HCT116 (cell line): ENCODE measurements at regions not wholly inside any gene's neighbourhood (a gene's known extent, or its start where the extent isn't known, plus 50 kb on each side); places are given as distances from the start of the nearest gene placed in this dataset.

Experiments used
- ATAC-seq: fragments of 200-7000 bp; cut with Tn5 transposase; 2 replicates; pipeline ENCODE4 v1.9.1; 2020; ENCODE audit warnings: mild to moderate bottlenecking, moderate library complexity
- BruUV-seq: library from RNA; stranded (reverse); fragments of 400-500 nt; replicated peaks from 2 replicates; lab custom pipeline; 2021; lab: Mats Ljungman, UMichigan
- CTCF ChIA-PET: fragments of 300-600 bp; sonication (Branson Sonifier 250); formaldehyde crosslinking; loops from one replicate; lab custom pipeline; 2021; ENCODE audit warnings: antibody characterized with exemption; lab: Charles Lee
- POLR2A ChIA-PET: fragments of 300-600, 350-600 bp; sonication (Branson Sonifier 250); formaldehyde crosslinking; loops from one replicate; lab custom pipeline; 2021; ENCODE audit warnings: antibody characterized with exemption; lab: Charles Lee
- RAD21 ChIA-PET, 2 experiments: fragments of 300-600 bp; sonication (Branson Sonifier 250); formaldehyde crosslinking; loops; one replicate each; lab custom pipeline; 2023; ENCODE audit warnings: low total read pairs in 2 of 2; ENCODE audit not compliant: uncharacterized antibody in 2 of 2, unreplicated experiment in 2 of 2, low non-redundant PET in 1 of 2; lab: Charles Lee
- DNase-seq: peaks from one replicate; pipeline ENCODE4 v3.0.0-alpha.2; 2010; ENCODE audit warnings: low read depth, low spot score
- H2AFZ ChIP-seq: fragments of 200-600 bp; shearing (Covaris generic), sonication (generic); 2 replicates; pipeline ENCODE4 v1.6.1; 2017; ENCODE audit warnings: low read depth, mixed run types, mixed read lengths, antibody characterized with exemption, low read length; ENCODE audit not compliant: poor library complexity, severe bottlenecking
- H3K27ac ChIP-seq: 2 replicates; pipeline ENCODE4 v1.5.1; 2012; ENCODE audit warnings: low read depth, low read length
- H3K27me3 ChIP-seq: fragments of 200-600 bp; sonication (generic); 2 replicates; pipeline ENCODE4 v1.6.1; 2016; ENCODE audit warnings: mixed run types, low read length, mixed read lengths; ENCODE audit not compliant: insufficient read depth
- H3K36me3 ChIP-seq, 2 experiments: fragments of 200-500 bp in 1 of 2; fragments of 200-600 bp in 1 of 2; sonication (Bioruptor generic) in 1 of 2; sonication (generic) in 1 of 2; 2 replicates each; pipeline versions ENCODE4 v1.5.1 to v1.6.1; 2014 to 2016; ENCODE audit warnings: low read length in 2 of 2, inconsistent platforms in 1 of 2, mixed read lengths in 1 of 2, mixed run types in 1 of 2; ENCODE audit not compliant: insufficient read depth in 2 of 2, control insufficient read depth in 1 of 2
- H3K4me1 ChIP-seq, 2 experiments: fragments of 200-600 bp in 1 of 2; sonication (generic) in 1 of 2; 2 replicates each; pipeline versions ENCODE4 v1.5.1 to v1.6.1; 2012 to 2017; ENCODE audit warnings: low read length in 2 of 2, inconsistent platforms in 1 of 2, mild to moderate bottlenecking in 1 of 2, mixed read lengths in 1 of 2, mixed run types in 1 of 2, moderate library complexity in 1 of 2; ENCODE audit not compliant: insufficient read depth in 2 of 2, control insufficient read depth in 1 of 2
- H3K4me2 ChIP-seq: fragments of 200-600 bp; sonication (generic); 2 replicates; pipeline ENCODE4 v1.6.1; 2017; ENCODE audit warnings: mixed run types, low read length, mixed read lengths
- H3K4me3 ChIP-seq, 2 experiments: fragments of 200-600 bp in 1 of 2; sonication (generic) in 1 of 2; replicated peaks in 1 of 2; 2 replicates each; pipeline ENCODE4 v1.5.1; 2011 to 2016; ENCODE audit warnings: low read length in 2 of 2, control low read depth in 1 of 2, low read depth in 1 of 2, mild to moderate bottlenecking in 1 of 2, mixed read lengths in 1 of 2, mixed run types in 1 of 2
- H3K79me2 ChIP-seq: fragments of 200-600 bp; sonication (generic); 2 replicates; pipeline ENCODE4 v1.6.1; 2017; ENCODE audit warnings: mild to moderate bottlenecking, mixed run types, low read length, moderate library complexity, mixed read lengths; ENCODE audit not compliant: insufficient read depth
- H3K9ac ChIP-seq: fragments of 200-600 bp; sonication (generic); 2 replicates; pipeline ENCODE4 v1.6.1; 2016; ENCODE audit warnings: low read length, mixed read lengths
- H3K9me2 ChIP-seq: fragments of 200-600 bp; sonication (generic), shearing (Covaris generic); 2 replicates; pipeline ENCODE4 v1.6.1; 2017; ENCODE audit warnings: mixed run types, mild to moderate bottlenecking, moderate library complexity; ENCODE audit not compliant: insufficient read depth
- H3K9me3 ChIP-seq, 2 experiments: fragments of 200-500 bp in 1 of 2; fragments of 200-600 bp in 1 of 2; sonication (Bioruptor generic) in 1 of 2; sonication (generic) in 1 of 2; 2 replicates each; pipeline ENCODE4 v1.6.1; 2014 to 2017; ENCODE audit warnings: low read length in 2 of 2, mixed read lengths in 2 of 2, inconsistent platforms in 1 of 2, low read depth in 1 of 2, mild to moderate bottlenecking in 1 of 2, mixed run types in 1 of 2, moderate library complexity in 1 of 2; ENCODE audit not compliant: control insufficient read depth in 1 of 2, insufficient read depth in 1 of 2
- H4K20me1 ChIP-seq: fragments of 200-600 bp; sonication (generic), shearing (Covaris generic); 2 replicates; pipeline ENCODE4 v1.6.1; 2017; ENCODE audit warnings: mixed run types, mild to moderate bottlenecking, moderate library complexity; ENCODE audit not compliant: insufficient read depth
- ATF3 ChIP-seq: IDR thresholded peaks from 2 replicates; pipeline ENCODE4 v1.6.1; 2012
- CTCF ChIP-seq, 3 experiments: fragments of 200-600 bp in 1 of 3; sonication (generic) in 1 of 3; IDR thresholded peaks in 2 of 3; conservative IDR thresholded peaks in 1 of 3; 2 replicates each; pipeline ENCODE4 v1.5.1; 2012 to 2017; ENCODE audit warnings: low read depth in 2 of 3, low read length in 2 of 3, antibody characterized with exemption in 1 of 3, borderline replicate concordance in 1 of 3, control low read depth in 1 of 3, mild to moderate bottlenecking in 1 of 3, mixed read lengths in 1 of 3, mixed run types in 1 of 3, moderate library complexity in 1 of 3; ENCODE audit not compliant: insufficient read depth in 1 of 3
- EGR1 ChIP-seq: IDR thresholded peaks from 2 replicates; pipeline ENCODE4 v1.6.1; 2012; ENCODE audit warnings: low read depth
- ELF1 ChIP-seq: IDR thresholded peaks from 2 replicates; pipeline ENCODE4 v1.6.1; 2012; ENCODE audit warnings: low read depth, borderline replicate concordance
- EZH2 ChIP-seq: fragments of 200-600 bp; sonication (generic); IDR thresholded peaks from 2 replicates; pipeline ENCODE4 v1.6.1; 2017; ENCODE audit warnings: antibody characterized with exemption, mixed run types
- EZH2phosphoT487 ChIP-seq: fragments of 200-600 bp; IDR thresholded peaks from 2 replicates; pipeline ENCODE4 v1.6.1; 2018; ENCODE audit warnings: antibody characterized with exemption, borderline replicate concordance
- JUND ChIP-seq: IDR thresholded peaks from 2 replicates; pipeline ENCODE4 v1.6.1; 2012
- MAX ChIP-seq: IDR thresholded peaks from 2 replicates; pipeline ENCODE4 v1.6.1; 2012
- RAD21 ChIP-seq: IDR thresholded peaks from 2 replicates; pipeline ENCODE4 v1.6.1; 2012; ENCODE audit warnings: low read depth, mild to moderate bottlenecking
- REST ChIP-seq: IDR thresholded peaks from 2 replicates; pipeline ENCODE4 v1.6.1; 2012; ENCODE audit warnings: low read depth
- SP1 ChIP-seq: IDR thresholded peaks from 2 replicates; pipeline ENCODE4 v1.6.1; 2012; ENCODE audit warnings: low read depth
- YY1 ChIP-seq: IDR thresholded peaks from 2 replicates; pipeline ENCODE4 v1.6.1; 2011; ENCODE audit warnings: low read length, low read depth, moderate library complexity, mild to moderate bottlenecking; ENCODE audit not compliant: insufficient replicate concordance; ENCODE audit errors: extremely low read depth
- ZFX ChIP-seq: fragments of 450-650 bp; IDR thresholded peaks from 2 replicates; pipeline ENCODE4 v1.6.1; 2017
- ZNF274 ChIP-seq: fragments of 200-500 bp; sonication (Bioruptor generic); IDR thresholded peaks from 2 replicates; pipeline ENCODE4 v1.6.1; 2014; ENCODE audit warnings: mild to moderate bottlenecking, low read depth, low read length, inconsistent platforms
- intact Hi-C: fragments of 100-400 bp; cut with micrococcal nuclease; formaldehyde crosslinking; loops from 2 replicates; pipeline ENCODE4 v1.10.0; 2022

- ATAC-seq = no peak
- H4K20me1 ChIP-seq = no peaks in the 10 kb centered on the region
Observed at GRCh38 chr1:53390261-53390660, 62.4 kb upstream of the LRP8 start.

More at GRCh38 chr1:53390261-53390660, 62.4 kb upstream of the LRP8 start:
- H3K4me1 ChIP-seq = peaks cover 0 to 4% of the 10 kb centered on the region in 2 experiments; a peak in 1 of 4 replicates
- TF ChIP-seq REST = no peak
- TF ChIP-seq ELF1 = no peak
- TF ChIP-seq EGR1 = no peak
- no peak for TF ChIP-seq ZFX
- TF ChIP-seq EZH2 = no peak
- no peak for TF ChIP-seq RAD21
- TF ChIP-seq SP1 = no peak
- no peak for TF ChIP-seq YY1
- TF ChIP-seq JUND = no peak
- TF ChIP-seq ZNF274 = no peak
- TF ChIP-seq ATF3 = no peak
- TF ChIP-seq MAX = no peak
- TF ChIP-seq EZH2phosphoT487 = no peak
- no peak for TF ChIP-seq CTCF (IDR thresholded peaks at IDR 0.05 in 2 of 3, conservative IDR thresholded peaks at IDR 0.05 in 1 of 3; ENCODE audit: borderline replicate concordance in 1 of 3, insufficient read depth in 1 of 3, low read depth in 2 of 3, low read length in 2 of 3)
- TF ChIP-seq, all 23 proteins: peak for 0
- ChIA-PET CTCF (no interaction called here), POLR2A (no interaction called here), RAD21 (interaction anchor here in 1 of 2 experiments (0.6 kb wide), 1 partner anchor 102 kb away, joined by 3 read pairs; no protein-coding TSS in a partner anchor)
- Histone ChIP-seq H3K79me2 (no peaks in the 10 kb centered on the region), H3K36me3 (no peaks in the 10 kb centered on the region), H2AFZ (no peak overlapping the region), H3K9ac (no peak overlapping the region), H3K9me3 (no peaks in the 10 kb centered on the region), H3K27me3 (no peaks in the 10 kb centered on the region), H3K9me2 (no peaks in the 10 kb centered on the region), H3K27ac (no peak overlapping the region), H3K4me2 (no peak overlapping the region), H3K4me3 (no peak overlapping the region)
- BruUV-seq = no TSS peak
- intact Hi-C loops = no loop called here
- no peak for DNase-seq
